CD4-positive, alpha-beta T cell treated with Interleukin-2 at 100 ng/mL for 4 hours (primary cell): ENCODE measurements at regions not wholly inside any gene's neighbourhood (a gene's known extent, or its start where the extent isn't known, plus 50 kb on each side); places are given as distances from the start of the nearest gene placed in this dataset.
"Not testable (repeated sequence)": the region's sequence is repeated elsewhere in the genome, so short reads cannot be mapped to it uniquely, and the experiment has no call there.

ENCODE experiments used
- DNase-seq: peaks from one replicate; pipeline ENCODE4 v3.0.0-alpha.2; 2020; ENCODE audit warnings: low spot score

DNA sequence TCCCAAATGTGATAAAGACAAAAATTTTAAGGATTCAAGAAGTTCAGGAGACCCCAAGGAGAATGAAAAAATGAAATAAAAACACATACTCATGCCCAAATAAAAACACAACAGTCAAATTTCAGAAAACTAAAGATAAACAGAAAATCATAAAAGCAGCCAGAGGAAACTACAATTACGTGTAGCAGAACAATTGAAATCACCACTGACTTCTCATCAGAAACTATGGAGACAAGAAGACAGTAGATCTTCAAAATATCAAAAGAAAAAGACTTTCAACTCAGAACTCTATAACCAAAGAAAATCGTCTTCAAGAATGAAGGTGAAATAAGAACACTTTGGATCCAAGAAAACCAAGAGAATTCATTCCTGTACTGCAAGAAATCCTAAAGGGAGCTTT lies 54.9 kb downstream of the DIO3 start:
- DNase-seq: no peak

DNA sequence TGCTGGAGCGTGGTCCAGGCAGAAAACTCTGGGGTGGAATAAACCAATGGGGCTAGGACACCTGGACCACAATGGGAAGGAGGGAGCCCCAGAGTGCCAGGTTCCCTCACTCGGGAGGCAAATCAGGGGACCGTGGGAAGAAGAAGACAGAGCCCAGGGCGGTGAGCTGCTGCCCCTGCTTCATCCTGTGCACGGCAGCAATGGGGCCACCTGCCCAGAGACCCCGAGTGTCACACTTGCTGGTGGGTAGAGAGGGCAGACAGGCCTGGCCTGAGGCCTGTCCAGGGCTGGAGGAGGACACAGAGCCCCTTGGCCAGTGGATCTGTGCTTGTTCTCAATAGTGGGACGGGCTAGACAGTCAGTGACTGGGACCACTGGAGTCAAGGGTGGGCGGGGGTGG lies 58.2 kb downstream of the DIO3 start:
- no peak for DNase-seq

DNA sequence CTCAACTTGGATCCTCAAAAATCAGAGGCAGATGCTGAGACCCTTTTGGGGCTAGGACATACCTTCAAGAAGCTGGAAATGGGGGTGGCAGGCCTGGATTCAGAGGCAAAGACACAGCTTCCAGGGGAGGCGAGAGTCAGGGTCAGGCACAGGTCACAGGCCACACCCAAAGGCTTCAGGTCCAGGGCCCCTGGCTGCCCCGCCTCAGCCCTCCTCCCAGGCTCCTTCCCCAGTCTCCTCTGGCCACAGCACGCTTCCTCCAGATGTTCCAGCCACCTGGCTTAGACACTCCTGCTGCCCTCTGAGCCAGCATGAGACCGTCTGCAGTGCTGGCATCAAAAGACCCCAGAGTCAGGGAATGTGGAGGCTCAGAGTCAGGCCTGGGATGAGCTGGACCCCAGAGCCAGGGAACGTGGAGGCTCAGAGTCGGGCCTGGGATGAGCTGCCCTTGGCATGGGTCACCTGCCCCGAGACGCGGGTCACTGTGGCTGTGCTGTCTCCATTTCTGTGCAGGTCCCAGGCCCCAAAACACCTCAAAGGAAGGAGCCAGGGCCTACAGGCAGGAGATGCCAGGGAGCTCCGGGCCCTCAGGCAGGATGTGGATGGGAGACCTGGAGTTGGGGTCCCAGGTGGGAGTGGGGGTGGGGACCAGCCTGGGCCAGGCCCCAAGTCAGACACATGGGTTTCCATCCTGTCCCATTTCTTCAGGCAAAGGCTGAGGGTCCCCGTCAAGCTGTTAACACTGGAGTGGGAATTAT lies 58.9 kb downstream of the DIO3 start:
- DNase-seq: no peak

DNA sequence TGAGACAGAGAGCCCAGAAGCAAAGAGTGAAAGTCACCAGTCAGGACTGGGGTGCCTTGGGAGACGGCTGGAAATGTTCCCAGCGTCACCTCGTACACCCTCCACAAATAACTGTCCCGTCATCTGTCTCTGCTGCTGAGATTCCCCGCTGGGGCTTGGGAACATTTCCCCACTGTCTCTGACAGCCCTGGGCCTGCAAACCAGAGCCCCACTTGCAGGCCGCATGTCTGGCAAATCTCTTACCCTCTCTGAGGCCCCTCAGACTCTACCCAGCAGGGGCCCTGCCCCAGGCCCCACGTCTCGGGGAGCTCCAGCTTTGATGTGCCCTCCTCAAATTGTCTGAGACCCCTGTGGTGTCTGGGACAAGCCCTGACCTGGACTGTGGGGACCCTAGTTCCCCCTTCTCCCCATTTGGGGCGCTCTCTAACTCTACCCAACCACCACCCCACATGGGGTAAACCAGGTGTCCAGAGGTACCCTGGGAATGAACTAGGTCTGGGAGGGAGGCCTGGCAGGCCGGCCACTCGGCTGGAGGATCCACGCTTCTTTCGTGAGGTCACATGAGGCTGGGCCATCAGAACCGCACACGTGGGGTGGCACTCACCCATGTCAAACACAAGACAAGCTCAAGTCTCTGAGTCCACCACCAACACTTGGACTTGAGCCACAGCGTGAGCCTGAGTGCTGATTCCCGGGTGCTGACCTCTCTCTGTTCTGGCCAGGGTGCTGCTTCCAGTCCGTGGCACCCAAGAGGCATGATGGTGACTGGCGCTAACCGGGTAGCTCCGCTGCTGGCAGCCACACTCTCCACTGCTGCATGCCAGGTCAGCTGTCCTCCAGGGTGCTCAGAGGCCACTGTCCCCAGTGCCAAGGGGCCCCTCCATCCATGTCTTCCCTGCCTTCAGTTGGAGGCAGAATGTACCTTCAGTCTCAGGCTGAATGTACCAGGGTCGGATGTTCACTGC lies 59.8 kb downstream of the DIO3 start:
- DNase-seq: no peak

DNA sequence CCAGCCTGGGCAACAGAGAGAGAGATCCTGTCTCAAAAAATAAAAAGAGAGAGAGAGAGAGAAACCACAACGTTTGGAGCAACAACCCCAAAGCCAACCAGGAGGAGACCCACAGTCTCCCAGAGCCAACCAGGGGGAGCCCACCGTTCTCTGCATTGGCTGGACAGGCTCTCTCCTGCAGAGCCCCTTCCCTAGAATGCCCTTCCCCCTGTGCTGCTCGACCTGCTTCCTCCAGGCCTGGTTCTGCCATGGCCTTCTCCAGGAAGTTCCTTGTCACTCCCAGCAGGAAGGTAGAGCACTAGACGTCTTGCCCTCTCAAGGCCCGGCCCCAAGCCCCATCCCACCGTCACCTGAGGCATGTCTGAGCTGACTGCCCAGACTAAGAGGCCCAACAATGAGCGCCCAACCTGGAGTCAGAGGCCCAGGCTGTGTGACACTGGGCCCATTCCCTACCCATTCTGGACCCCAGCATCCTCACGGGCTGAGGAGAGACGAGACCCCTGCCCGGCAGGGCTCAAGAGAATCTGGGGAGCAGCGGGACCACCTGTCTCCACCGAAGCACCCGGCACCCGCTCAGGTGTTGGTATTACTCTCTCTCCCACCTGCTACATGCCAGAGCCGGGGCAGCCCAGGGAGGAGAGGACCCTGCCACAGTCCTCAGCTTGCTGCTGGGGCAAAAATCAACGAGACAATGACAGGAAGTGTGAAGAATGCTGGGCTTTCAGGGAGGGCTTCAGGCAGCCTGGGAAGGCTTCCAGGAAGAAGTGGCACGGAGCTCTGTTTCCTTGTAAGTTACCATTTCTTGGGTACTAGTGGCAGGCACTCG lies 61.2 kb downstream of the DIO3 start:
- DNase-seq: no peak

DNA sequence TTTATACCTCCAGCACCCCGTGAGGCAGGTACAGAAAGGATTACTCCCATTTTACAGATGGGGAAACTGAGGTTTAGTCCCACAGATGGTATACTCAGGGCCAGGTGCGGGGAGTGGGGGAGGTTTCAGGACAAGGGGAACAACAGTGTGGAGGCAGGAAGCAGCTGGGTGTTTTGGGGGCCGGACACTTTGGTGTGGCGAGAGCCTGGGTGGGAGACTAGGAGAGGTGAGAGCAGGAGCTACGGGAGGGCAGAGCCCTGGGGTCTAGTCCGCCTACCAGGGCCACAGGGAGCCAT lies 61.7 kb downstream of the DIO3 start:
- no peak for DNase-seq

DNA sequence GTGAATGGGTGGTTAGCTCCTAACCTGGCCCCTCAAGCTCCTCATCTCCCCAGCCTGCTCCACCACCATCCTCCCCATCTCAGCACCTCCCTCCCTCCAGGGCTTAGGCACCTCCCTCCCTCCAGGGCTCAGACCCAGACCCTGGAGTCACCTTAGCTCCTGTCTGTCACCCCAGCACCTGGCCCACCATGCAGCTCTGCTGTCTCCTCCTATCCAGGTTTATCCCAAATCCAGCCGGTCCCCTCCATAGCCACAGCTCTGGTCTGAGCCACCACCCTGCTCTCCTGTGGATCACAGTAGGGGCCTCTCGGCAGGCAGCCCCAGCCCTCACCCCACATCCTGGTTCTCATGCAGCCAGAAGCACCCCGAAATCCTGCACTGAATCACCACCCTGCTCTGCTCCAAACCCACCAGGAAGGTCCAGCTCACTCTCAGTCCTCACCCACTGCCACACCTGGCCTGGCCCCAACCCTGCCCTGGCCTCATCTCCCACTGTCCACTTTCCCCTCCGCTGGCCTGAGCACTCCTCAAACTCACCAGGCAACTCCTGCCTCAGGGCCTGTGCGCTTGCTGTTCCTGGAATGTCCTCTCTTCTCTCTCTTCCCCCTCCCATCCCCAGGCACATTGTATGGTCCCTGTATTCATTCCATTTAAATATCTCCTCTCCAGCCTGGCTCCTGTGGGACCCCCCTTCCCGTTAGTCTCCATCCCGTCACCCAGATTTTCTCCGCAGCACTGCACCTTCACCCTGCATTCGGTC lies 62.6 kb downstream of the DIO3 start:
- DNase-seq: no peak

DNA sequence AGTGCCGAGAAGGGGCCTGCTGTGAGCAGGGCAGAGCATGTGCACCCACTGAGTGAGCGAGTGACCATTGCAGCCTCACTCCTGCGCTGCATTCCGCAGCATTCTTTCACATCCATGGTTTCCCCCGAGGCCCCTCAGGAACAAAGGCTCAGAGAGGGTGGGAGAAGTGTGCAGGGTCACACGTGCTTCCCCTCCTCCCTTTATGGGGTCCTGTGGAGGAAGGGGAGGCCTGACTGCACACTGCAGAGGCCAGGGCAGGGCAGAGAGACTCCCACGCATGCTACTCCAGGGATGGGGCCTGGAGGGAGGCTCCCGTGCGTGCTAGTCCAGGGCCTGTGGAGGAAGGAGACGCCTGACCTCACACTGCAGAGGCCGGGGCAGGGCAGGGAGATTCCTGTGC lies 63.2 kb downstream of the DIO3 start:
- DNase-seq: no peak

DNA sequence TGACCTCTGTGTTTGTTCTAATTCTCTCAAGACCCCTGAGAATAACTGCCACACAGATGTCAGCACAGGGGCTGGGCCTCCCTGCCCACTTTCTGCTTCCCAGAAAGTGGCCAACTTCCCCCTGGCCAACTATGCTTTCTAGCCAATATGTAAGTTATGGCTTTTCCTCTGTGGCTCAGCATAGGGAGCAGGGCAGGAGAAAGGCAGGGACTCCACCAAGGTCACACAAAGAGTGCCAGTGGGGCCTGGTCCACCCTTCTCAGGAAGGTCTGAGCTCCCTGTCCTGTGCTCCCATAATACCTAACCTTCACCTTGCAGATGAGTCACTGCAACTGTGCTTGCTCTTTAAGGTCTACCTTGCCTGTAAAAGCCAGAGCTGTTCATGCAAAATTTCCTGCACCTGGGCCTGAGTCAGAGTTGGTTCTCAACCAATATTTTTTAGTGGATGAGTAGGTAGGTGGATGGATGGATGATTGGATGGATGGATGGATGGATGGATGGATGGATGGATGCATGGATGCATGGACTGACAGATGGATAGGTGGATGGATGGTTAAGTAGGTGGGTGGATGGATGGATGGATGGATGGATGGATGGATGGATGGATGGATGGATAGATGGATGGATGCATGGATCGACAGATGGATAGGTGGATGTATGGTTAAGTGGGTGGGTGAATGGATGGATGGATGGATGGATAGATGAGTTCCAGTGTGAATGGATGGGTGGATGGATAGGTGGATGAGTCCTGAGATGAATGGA lies 64.2 kb downstream of the DIO3 start:
- no peak for DNase-seq

DNA sequence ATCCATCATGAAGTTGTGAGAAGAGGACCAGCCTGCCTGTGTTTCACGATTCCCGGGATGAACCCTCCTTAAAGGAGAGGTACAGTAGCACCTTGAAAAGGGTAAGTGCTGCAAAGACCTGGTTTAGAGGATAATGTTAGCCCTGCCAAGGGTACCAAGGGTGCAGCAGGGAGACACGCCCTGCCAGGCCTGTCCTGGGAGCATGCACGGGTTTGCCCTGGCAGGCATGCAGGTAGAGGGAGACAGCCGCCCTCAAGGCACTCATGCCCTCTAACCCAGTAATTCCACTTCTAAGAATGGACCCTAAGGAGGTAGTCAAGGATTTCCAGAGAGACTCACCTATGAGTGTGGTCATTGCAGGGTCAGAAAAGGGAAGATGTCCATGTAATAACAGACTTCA lies 65.0 kb downstream of the DIO3 start:
- DNase-seq: no peak

DNA sequence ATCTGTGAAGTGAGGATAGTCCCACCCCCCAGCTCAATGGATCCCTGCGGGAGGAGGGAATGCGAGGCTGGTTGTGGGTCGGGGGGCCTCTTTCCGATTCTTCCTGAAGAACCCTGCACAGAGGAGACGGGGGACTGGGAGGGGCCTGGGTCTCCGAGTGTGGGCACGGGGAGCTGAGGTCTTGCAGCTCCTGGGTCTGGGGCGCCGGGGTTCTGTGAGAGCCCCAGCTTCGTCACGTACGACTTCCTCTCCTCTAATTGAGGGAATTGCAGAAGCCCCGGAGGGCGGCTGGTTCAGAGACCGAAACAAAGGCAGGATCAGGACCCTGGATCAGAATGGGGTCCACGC lies 66.6 kb downstream of the DIO3 start:
- DNase-seq: no peak

DNA sequence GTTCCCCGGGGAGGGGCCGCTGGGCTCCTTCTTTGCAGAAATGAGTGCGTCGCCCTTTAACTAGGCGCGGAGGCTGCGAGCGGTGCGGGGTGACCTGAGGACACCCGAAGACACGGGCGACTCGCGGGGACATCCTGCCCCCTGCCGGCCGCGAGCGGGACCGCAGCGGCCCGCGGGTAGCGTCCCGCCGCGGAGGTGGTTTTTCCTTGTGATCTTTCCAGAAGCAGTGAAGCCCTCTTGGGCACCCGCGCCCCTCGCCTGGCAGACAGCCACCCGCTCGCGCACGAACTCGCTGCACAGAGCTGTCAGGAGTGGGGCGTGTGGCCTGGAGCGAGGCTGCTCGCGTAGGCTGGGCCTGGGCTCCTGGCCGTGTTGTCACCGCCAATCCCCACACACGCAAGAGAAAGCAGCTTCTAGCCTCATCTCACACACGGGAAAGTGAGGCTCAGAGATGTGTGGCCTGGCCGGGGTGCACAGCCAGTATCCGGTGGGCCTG lies 67.2 kb downstream of the DIO3 start:
- peak; percentile 67 for DNase-seq

DNA sequence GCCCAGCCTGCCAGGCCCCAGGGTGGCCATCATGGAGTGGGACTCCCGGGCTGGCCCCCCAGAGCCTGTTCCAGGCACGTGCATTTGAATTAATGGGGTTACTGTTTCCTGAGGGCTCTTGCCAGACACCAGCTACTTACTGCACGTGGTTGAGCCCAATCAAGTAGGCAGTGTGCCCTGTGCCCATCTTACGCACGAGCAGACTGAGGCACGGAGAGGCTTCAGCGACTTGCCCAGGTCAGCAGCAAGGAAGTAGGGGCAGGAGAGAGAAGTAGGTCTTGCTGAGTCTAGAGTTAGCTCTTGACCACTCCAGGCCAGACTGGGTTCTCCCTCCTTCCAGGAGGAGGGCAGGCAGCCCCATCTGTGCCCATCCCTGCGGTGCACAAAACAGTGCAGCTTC lies 67.7 kb downstream of the DIO3 start:
- no peak for DNase-seq

DNA sequence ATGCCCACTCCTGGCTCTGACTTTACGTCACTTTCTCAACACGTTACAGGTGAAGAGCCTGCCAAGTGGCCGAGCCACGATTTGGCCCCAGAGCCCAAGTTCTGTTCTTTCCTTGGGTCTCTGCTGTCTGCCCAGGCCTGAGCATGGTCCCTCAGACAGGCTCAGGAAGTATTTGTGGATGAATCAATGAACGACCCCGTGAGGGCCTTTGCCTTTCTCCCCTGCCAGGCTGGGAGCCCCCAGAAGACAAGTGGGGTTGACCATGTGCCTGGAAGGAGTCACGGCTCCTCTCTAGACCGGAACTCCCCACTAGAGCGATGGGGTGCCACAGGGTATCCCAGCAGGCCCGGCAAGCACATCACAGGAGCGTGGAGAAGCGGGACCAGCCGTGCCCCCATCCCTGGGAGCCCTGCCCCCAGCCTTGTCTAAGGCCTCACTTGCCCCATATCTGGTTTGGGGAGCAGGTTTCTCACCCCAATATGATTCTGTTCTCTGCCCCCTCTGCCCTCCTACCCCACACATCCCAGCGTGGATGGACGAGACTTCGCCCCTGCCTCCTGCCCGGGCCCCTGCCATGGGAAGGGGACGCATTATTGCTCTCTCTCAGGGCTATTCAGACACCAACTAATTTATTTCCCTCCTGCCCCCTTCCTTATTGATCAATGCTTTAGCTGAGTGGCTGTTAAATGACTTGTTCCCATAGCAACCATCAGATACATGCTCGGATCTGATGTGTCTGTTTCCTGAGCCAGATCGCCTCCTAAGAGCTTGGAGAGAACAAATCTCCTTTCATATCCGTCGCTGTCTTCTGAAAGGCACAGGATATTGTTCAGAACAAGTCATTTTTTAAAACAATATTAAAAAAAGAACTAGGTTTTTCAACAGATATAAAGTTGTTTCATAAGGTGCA lies 69.0 kb downstream of the DIO3 start:
- no peak for DNase-seq

DNA sequence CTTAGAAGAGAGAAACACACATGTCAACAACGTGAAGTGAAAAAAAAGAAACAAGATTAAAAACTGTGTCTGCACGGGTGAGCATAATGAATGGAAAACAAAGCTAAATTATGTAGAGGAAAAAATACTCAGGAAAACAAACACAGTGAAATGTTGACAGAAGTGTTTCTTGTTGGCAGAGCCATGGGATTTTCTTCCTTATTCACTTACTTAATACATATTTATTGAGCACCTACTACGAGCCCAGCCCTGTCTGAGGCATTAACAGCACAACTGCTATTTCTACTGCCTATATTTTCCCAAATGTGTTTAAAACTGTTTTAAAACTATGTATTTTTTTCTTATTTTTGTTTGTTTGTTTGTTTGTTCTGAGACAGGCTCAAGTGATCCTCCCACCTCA lies 69.9 kb downstream of the DIO3 start:
- no peak for DNase-seq

DNA sequence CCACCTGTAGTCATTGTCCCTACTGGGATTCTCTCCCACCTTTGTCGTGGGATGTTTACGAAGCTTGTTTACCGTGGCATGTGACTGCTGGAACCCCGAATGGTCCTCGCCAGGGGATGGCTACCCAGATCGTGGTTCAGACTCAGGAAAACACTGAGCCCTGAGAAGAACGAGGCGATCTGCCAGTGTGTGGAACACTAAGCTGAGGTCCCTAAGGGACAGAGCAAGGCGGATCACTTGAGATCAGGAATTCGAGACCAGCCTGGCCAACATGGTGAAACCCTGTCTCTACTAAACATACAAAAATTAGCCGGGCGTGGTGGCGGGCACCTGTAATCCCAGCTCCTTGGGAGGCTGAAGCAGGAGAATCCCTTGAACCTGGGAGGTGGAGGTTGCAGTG lies 70.7 kb downstream of the DIO3 start:
- DNase-seq: not testable (repeated sequence)

DNA sequence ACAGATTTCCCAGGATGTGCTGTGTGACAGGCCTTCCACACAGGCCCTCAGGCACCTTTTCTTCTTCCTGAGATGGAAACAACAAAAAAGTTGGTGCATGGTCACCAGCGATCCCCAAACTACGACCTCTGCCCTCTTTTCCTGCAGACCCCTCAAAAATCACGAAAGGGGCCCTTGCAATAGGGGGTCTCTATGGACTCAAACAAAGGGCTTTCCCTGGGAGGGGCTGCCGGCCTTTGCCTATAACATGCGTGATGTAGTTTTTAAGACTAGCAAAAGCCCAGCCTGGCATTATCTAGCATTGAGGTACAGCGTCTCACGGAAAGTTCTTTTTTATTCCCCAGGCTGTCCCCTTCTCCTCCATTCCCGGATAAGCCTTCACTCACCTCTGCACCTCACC lies 71.2 kb downstream of the DIO3 start:
- DNase-seq: no peak

DNA sequence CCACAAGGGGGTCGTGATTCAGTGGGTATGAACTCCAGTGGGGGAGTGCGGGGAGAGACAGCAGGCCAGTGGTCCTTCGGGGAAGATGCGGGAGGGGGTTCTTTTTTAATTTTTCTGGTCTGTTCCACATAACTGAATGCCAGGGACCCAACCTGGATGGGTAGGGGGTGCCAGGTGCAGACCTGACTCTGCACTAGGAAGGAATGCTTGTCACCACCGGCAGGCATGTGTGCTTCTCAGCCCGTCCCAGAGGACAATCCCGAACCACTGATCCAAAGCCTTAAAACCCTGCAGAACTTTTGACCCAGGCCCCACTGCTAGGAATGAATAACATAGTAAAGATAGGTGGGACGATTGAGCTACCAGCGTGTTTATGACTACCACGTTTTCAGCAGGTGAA lies 72.0 kb downstream of the DIO3 start:
- DNase-seq: no peak

DNA sequence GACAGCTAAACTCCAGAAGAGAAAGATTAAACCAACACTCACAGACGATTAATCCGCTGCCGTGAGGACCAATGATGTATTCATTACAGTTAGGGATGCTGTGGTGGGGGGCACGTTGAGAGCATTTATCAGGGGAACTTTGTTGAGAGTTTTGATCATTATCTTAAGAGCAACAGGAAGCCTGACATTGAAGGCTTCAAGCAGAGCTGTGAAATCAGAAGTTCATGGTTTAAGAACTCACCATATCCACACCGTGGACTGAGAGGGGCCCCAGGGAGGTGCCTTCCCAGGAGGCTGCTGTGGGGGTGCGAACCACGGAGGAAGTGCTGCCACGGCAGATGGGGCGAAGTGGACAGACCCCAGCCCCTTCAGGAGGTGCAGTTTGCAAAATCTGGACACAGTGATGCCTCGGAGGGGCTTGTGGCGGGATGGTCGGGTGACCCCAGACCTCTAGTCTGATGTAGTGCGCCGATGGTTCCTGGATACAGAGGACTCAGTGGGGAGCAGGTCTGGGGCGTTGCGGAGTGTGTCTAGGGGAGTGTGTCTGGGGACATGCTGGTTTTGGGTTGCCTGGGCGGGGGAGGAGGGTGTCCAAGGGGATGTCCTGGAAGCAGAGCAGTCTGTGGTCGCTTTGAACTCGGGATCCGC lies 73.0 kb downstream of the DIO3 start:
- DNase-seq: no peak
